ENCODE measurements at regions not wholly inside any gene's neighbourhood (a gene's known extent, or its start where the extent isn't known, plus 50 kb on each side); places are given as distances from the start of the nearest gene placed in this dataset.

DNA sequence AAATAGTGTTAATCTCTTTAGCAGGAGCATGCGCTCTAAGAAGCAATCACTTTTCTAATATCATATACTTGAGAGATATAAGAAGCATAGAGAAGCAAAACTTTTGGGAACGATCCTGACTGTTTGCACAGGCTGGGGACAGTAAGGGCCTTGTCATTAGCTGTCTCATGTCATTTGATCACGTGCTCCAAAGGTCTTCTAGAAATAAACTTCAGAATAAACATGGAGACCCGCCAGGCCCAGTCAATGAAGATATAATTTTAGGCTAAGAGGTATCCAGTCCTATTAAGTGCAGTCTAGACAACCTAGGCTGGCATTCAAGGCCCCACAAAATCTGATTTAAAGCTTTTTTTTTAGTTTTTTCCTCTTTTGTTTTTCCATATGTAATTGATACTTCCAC lies 111.0 kb upstream of the APC start:
- no peak for DNase-seq (ENCODE audit: low spot score)

DNA sequence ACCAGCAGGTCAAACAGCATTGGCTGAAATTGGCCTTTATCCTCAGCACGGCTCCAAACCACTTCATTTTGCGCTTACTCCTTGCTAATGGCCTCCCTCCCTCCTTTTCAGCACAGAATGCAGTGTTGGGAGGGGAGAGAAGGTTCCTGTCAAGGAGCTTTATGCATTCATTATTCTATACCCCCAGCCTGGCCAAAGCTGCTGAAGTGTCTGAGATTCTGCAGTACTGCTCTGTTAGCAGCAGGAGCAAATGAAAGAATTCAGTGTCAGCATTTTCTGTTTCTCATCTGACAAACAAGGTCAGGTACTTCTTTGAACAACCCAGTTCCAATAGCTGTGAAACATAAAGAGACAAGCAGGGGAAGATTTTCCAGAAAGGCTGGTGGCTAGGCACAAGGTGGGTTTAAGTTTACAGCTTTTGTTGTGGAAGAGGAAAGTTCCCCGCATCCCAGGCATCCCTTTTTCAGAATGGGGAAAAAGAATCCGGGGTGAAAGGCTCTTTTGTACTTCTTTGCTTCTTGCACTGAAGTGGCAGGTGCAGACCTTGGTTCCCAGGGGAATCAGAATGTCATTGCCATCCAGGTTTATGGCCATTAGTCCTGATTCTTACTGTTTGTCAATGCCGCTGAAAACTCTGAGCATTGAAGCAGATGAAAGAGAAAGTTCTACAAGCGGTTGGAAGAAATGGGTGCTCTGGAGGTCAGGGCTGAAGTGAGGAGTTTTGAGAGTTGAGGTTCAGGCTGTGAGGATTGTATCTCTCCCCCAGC lies 109.3 kb upstream of the APC start:
- DNase-seq (ENCODE audit: low spot score), result no peak

DNA sequence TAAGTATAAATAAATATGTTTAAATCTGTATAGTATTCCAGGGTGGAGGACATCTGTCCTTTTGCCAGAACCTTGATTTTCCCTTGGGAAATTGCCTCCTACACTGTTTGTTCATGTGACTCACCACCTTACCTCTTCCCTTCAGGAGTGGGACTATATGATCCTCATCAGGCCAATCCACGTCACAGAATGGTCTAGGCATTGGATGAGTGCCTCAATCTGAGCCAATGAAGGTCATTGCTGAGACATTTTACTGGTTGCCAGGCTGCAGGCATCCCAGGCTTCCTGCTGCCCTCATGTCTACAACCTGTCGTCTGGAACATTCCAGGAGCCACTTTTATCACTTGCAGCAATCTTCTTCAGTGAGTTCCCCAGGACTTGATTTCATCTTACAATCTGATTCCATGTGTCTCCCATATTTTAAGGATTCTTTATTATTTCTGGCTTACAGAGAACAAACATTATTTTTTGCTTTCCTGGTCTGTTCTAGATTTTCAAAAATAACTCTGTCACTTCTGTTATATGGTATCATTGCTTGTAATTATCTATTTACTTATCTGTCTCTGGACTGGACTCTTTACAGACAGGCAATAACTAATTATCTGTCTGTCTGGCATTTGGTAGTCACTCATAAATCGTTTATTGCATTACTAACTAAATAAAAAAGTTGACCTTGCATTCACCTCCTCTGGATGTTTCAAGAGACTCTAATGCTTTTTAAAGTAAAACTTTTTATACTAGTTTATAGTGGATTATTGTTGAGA lies 107.3 kb upstream of the APC start:
- no peak for DNase-seq (ENCODE audit: low spot score)

DNA sequence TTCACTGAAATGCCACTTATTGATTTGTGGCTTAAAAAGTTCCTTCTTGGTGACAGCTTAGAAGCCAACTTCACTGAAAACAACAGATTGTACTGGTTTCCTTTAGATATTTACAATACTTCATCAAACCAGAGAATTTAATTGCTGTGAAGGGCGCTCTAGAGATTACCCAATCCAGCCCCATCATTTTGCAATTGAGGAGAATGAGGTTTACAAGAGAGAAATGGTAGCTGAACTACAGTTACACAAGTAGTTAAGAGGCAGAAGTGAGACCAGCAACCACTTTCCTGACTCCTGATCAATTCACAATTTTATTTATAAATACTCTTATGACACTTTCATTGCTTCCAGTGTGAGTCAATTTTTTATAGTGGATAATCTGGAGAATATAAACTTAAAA lies 103.5 kb upstream of the APC start:
- DNase-seq (ENCODE audit: low spot score), result no peak

DNA sequence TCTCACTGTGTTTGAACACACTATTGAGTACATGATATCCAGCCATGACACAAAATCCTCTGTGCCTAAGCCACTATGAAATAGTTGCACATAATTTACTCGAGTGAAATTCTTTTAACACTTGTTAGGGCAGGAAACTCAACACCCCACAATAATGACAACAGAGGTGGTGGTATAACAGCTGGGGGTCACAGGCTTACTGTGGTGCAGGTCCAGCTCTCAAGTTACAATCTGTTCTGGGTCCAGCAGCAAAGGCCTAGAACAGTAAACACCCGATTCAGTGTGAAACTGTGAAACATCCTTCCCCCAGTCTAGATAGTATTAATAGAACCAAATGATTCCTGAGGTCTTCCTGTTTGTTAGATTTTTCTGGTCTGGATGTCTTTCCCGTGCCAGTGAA lies 102.9 kb upstream of the APC start:
- DNase-seq (ENCODE audit: low spot score), result no peak

DNA sequence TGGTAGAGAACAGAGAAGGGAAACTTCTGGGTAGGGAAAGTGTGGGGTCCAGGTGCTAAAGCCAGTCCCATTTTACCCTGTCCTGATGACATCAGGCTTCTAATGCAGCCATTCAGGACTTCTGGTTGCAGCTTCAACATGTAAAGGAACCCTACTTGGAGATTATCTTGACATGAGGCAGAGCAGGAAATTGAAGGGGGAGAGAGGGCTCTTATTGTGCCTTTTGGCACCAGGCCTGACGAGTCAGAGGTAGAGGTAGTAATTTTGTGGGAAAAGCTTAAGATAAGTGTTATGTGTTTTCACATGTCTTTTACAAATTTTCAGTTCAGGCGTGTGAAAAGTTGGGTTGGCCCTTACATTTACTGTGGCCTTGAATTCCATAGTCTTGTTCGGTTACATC lies 102.4 kb upstream of the APC start:
- DNase-seq (ENCODE audit: low spot score), result no peak

DNA sequence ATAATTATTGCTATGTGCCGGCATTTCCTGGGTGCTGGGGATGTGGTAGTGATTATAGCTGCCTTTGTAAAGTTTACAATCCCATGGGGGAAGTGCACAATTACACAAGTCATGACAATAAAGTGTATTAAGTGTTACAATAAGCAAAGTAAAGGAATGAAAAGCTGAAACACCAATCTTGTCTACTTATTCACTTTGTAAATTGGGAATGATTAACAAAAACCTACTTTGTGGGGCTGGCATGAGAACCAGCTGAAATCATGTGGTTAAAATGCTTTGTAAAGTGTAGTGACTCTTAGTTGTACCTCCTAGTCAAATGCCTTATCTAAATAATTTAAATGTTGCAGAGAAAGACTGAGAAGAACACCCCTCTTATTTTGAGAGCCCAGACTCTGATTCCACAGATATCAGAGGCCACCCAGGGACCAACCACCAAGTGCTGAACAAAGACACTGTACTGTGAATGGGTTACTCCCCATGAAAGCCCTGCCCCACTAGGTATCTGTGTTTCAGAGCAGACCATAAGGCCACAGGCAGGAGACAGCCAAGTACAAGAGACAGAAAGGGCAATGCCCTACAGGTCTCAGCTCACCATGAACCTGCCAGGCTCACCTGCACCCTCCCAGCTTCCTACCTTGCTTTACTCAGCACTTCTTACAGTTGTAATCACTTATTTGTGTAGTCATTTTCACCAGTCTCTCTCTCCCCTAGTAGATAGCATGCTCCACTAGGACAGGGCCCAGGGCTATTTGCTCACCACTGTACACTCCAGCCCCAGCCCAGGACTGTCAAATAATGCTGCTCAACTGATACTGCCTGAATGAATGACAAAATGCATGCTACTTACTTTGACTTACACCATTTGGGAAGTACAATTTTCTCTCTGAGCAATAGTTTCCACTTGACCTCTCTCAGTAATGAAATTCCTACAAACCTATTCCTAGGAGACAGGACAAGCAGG lies 101.6 kb upstream of the APC start:
- DNase-seq (ENCODE audit: low spot score), result no peak

DNA sequence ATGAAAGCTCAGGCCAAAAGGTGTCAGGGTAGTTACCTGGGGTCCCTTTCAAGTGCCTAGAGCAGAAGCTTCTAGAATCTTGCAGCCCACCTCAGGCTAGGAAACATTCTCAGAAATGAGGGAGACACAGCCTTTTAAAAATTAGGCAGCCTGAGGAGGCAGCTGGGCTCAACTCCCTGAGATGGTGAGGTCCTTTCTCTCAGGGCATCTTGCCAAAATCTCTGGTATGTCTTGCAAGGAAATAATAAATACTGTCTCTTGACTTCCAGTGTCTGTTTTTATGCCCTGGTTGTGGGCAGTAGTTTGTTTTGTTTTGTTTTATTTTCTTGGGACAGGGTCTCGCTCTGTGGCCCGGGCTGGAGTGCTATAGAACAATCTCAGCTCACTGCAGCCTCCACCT lies 100.9 kb upstream of the APC start:
- no peak for DNase-seq (ENCODE audit: low spot score)

DNA sequence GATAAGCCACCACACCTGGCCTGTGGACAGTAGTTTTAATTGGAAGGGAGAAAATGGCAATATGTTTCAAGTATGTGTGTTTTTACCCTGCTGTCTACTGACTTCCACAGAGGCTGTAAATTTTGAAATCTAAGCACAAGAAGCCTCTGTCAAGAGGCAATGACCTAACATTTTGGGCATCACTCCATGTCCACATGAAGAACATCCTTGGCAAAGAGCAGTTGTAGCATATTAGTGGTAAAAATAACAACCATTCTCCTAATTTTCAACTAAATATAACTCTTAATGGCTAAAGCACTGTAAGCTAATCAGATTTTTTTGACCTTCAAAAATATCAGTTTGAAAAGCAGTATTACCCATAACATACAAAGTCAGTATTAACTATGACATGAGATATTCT lies 100.3 kb upstream of the APC start:
- DNase-seq (ENCODE audit: low spot score), result peak; percentile 67

DNA sequence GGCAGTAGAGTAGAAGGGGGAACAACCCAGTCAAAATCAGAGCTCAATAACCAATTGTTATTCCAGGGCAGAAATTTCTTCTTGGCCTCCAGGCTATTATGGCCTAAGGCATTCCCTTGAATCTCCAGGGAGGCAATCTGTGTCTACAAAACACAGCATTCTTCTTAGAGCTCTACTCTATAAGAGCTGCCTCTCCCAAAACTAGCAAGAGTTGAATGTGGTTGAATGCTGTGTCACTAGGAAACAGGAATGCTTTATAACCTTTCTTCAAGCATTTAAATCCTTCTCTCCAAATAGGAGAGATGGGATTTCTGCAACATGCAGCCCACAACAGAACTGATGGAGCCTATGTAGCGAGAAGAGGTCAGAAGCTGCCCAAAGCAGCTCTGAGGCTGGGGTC lies 97.1 kb upstream of the APC start:
- DNase-seq (ENCODE audit: low spot score), result no peak

DNA sequence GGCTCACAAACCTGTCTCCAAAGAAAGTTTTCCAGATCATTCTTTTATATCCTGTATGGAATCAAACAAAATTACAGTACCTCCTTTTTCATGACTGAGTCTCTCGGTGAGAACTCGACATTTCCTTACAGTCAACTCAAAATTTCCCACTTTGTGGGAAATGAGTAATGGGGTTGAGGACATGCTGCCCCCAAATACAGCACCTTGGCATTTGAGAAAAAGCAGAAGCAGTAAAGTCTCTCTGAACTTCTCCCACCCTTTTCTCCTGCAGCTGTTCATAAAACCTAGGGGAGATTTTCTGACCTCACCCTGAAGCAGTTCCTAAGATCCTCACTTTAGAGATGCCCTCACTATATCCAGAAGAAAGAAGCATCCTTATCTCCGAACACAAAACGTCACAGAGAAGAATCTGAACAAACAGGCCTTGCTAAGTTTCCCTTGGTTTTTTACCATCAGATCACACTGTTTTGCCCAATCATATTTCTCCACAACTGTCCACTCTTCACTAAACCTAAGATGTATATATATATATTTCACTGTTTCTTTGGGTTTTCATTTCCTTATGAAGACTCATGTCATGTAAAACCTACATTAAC lies 96.1 kb upstream of the APC start:
- no peak for DNase-seq (ENCODE audit: low spot score)

DNA sequence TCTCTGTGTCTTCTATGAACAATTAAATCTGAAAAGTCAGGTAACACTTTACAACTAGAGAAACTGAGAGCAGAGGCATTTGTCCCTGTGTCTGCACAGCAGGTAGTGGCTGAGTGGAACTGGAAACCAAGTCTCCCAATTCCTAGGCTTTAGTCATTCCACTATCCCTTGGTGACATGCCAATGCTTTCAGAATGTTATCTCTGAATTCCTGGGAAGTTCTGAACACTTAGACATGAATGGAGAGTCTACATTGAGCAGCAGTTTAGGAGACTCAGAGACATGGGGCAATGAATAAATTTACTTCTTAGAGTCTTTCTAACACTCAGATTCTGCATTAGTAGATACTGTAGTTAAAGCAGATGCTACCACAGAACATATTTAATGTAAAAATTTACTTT lies 94.8 kb upstream of the APC start:
- DNase-seq (ENCODE audit: low spot score), result no peak

DNA sequence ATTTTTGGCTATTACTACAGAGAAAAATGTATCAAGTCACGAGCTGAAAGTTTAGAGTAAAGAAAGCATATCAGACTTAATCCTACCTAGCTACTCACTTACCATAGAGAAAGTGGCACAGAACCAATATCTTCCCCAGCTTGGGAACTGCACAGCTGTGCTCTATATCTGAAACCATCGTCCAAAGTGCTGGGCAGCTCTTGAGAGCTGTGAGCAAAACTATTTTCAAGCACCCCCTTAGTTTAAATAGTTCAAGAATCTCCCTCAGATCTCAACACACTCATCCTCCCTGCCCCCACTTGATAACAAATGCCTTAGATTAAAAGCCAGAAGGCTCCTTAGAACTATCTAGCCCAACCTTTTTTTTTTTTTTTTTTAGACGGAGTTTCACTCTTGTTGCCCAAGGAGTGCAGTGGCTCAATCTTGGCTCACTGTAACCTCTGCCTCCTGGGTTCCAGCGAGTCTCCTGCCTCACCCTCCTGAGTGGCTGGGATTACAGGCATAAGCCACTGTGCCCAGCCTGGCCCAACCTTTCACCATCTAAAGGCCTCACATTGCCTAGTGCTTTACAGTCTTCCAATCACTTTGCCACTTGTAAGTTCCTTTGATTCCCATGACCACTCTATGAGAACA lies 94.2 kb upstream of the APC start:
- no peak for DNase-seq (ENCODE audit: low spot score)

DNA sequence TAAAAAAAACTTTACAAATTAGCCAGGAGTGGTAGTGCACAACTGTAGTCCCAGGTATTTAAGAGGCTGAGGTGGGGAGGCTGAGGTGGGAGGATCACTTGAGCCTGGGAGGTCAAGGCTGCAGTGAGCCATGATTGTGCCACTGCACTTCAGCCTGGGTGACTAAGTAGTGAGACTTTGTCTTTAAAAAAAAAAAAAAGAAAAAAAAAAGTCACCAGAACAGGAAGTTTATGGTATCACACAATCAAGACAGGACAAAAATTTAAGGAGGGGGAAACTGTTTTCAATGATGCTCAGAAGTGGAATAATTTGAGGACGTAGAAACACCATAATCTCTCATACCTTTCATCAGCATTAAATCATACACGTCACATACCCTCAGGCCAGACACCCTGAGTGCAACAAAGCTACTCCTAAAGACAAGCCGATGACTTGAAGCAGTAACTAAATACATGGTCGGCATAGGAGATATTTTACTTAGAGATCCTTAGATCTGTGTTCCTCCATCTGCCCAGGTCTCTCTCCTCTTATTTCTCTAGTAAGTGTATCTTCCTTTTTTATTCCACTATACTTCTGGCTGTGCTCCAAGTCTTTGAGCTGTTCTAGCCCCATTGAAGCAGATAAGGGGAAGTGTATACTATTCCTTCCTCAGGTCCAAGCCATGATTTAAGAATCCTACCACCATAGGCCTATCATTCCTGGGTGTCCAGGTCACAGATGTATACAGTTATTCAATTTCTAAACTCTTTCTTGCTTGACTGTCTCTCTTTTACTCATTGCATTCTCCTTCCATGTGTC lies 91.3 kb upstream of the APC start:
- DNase-seq (ENCODE audit: low spot score), result no peak

DNA sequence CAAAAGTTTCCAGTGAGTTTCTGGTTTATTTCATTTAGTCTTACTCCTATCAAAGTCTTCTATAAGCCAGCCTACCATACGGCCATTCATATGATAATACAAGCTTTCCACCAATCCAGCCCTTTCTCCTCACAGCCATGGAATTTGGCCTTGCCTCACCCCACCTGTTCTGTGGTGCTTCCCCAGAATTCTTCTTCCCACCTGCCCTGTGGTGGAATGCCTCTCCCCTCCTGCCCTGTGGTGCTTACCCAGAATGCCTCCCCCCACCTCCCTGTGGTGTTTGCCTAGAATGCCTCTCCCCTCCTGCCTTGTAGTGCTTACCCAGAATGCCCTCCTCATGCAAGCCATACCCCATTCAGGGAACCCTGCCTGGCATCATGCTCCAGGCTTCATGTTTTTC lies 90.3 kb upstream of the APC start:
- no peak for DNase-seq (ENCODE audit: low spot score)

DNA sequence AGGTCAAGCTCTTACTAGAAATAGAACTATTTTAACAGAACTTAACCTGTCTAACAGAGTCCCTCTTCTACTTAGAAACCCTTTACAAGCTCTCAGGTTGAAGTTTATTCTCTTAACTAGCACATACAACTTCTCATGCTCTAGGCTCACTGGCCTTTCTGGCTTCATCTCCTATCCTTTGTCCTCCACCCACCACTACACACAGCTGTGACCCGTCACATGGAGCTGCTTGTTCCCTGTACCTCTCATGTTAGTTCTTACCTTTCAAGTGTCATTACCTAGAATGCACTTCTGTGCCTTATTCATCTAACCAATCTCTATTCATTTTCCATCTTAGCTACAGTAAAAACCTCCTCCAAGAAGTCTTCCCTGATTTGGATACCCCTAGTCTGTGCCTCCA lies 89.4 kb upstream of the APC start:
- no peak for DNase-seq (ENCODE audit: low spot score)

DNA sequence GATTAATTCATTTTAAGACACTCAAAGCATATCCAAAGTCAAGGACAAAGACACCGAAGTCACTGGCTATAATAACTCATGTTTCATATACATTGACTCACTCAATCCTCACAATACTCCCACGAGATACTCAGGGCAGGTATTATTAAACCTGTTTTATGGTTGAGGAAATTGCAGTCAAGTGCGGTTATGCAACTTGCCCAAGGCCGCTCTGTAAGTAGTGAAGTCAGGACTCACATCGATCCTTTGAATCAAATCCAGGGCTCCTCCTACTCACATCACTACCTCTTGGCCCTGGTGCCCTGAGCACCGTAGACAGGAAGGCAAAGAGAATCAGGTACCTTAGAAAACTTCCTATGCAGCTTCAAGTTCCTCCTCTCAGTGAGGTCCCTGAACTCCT lies 87.8 kb upstream of the APC start:
- no peak for DNase-seq (ENCODE audit: low spot score)

DNA sequence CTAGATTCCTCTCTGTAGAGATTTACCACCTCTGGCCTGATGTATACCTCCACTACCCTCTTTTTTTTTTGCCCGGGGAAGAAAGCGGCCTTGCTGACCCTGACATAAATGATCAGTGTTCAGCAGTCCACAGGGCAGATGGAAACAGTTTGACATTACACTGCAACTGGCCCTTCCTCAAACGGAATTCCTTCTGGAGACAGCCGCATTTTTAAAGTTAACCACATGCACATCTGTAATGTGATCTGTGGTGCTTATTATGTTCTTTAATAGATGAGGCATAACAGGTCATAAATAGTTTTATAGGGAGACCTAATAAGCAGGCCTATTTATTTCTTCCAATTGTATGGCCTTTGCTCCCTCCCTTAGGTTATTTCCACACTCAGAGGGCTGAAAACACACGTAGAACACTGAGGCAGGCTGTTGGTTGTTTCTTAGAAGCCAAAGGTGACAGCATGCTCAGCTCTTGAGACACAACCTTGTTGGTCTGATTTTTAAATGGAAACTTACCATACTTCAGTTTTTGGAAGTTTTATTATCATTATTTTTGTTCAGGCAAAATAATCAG lies 84.0 kb upstream of the APC start:
- DNase-seq (ENCODE audit: low spot score), result no peak

DNA sequence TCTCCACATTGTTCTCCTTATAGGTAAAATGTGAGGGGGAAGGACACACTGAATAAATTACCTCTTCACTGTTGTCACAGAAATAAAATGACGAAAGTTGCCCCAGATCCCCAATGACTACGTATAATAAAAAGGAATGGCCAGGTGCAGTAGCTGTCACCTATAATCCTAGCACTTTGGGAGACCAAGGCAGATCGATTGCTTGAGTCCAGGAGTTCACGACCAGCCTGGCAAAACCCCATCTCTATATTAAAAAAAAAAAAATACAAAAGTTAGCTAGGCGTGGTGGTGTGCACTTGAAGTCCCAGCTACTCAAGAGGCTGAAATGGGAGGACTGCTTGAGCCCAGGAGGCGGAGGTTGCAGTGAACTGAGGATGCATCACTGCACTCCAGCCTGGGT lies 82.2 kb upstream of the APC start:
- DNase-seq (ENCODE audit: low spot score), result no peak

DNA sequence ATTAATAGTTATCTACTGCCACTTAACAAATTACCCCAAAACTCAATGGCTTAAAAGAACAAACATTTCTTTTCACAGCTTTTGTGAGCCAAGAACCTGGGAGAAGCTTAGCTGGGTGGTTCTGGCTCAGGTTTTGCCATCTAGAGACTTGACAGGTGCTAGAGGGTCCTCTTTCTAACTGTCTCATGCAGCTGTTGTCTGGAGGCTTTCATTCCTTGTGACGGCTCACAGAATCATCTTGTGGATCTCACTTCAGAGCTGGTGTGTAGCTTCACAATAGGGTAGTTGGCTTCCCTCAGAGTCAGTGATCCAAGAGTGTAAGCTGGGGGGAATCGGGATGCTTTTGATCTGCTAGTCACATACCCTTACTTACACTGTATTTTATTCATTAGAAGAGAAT lies 81.2 kb upstream of the APC start:
- DNase-seq (ENCODE audit: low spot score), result no peak

DNA sequence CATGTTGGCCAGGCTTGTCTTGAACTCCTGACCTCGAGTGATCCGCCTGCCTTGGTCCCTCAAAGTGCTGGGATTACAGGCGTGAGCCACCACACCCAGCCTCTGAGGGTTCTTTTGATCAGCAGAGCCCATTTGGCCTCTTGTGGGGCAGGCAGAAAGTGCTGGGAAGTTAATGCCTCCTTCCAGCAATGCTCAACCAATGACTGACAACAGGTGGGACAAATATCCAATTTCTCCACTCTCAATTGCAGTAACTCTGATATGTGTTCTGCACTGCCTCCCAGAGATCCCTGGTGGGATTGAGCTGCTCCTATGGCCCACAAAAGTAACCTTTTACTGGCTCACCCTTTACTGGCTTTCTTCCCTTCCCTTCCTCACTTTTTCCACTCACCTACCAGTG lies 79.9 kb upstream of the APC start:
- DNase-seq (ENCODE audit: low spot score), result no peak

All from Ammon's horn (tissue), 1 donor.